IPS-NIHi11 (cell line): ENCODE measurements at regions not wholly inside any gene's neighbourhood (a gene's known extent, or its start where the extent isn't known, plus 50 kb on each side); places are given as distances from the start of the nearest gene placed in this dataset.

Experiments
- DNase-seq: peaks from one replicate; pipeline ENCODE4 v3.0.0; 2012; ENCODE audit warnings: mixed read lengths, low spot score

- DNase-seq: no peak
Observed at GRCh38 chr10:128711806-128712205, 585.6 kb upstream of the MKI67 start.

DNA sequence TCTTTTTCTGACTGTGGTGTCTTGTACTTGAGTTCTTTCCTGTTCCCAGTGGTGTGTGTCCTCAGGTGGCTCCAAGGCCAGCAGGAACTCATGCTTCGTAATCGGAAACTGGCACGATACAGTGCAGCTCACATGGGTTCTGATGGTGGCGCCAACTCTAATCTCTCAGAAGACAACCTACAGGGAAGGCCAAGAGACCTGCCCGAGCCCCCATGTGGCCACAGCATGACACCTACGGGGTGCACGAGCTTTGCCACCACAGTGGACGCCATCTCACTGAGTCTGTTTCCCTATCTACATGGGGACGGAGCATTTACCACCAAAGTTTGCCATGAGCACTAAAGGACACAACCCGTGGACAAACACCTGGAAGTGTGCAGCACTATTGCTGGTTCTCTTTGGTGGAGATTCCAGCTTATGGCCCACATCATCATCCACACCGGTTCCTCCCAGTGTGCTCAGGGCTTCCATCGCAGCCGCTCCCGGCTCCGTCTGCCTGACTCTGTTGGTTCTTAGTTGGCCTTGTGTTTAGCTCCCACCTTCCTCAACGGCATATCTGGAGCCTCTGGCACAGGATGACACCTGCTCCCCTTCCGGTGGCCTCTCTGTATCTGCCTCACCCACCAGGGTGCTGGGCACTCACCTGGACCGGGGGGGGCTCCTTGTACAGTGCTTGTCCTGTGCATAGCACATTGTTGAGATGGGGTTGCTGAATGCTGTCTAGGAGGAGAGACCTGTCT, 586.6 kb upstream of the MKI67 start:
- no peak for DNase-seq

DNA sequence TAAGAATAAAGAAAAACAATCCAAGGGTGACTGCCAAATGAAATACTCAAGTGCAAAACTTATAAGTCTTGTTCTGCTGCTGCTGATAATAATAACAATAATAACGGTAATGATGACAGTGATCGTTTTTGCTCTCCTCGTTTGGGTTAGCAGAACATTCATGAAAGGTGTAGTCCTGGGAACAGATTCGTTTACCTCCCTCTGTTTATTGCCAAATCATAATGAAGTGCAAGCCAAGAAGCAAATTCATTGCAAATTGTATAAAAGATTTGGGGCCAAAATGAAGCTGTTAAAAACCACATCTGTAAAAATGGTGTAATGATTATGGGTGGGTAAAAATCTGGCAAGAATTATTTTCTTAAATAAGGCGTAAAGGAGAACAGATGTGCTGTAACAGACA, 587.2 kb upstream of the MKI67 start:
- no peak for DNase-seq

GRCh38 chr10:128713874-128714570, 587.8 kb upstream of the MKI67 start:
- no peak for DNase-seq

GRCh38 chr10:128714644-128715415, 588.6 kb upstream of the MKI67 start:
- DNase-seq: no peak

GRCh38 chr10:128716181-128716580, 590.0 kb upstream of the MKI67 start:
- DNase-seq: no peak

DNA sequence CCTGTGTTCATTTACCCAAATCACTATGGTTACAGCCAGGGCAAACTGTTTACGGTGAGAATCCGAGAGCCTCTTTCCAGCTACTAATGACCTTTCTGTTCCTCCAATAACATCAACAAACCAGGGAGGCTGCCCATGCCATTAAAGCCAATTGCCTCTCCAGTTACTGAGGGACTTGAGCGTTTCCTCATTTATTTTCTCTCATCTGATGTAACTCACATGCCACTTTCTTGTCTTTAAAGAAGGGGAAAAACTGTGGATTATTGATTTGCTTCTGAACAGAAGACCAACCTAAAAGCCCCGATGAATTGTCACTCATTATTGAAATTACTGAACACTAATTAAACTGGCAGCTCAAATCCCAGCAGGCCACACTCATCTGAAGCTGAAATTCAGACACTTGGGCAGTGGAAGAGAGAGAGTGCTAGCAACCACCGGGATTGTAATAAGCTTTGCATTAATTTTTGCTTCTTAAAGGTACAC, 595.8 kb upstream of the MKI67 start:
- DNase-seq: no peak

DNA sequence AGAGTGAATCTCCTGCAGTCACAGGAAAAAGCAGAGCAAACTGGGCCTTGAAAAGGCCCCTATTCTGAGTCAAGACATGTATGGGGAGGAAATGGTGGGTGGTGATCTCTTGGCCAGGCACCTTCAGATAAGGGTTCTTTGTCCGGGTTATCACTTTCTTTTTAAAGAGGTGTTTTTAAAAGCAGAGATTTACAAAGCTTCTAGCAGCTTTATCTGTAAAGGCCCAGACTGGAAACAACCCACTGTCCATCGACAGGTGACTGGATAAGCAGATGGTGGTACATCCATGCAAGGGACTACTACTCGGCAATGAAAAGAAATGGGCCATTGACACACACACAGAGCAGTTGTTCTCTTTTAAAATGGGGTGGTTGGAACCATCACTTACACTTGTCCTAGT, 596.7 kb upstream of the MKI67 start:
- no peak for DNase-seq

GRCh38 chr10:128723631-128724205, 597.5 kb upstream of the MKI67 start:
- no peak for DNase-seq

GRCh38 chr10:128725531-128725930, 599.3 kb upstream of the MKI67 start:
- DNase-seq: no peak

DNA sequence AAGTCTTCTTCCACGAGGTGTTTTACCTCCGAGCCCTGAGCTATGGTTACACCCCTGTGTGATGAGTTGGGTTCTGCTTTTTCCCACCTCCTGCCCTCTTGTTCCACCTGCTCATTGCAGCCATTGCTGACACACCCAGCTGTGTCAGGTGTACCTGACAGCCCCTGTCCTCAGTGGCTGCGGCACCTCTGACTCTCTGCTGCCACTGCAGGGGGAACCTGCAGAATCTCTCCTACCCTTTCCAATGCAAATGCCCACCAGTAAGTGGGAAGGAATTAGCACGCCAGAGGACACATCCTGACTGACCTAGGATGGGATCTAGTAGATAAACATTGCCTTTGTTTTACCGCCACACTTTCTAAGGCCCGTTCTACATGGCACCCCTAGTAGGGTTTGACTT, 600.9 kb upstream of the MKI67 start:
- peak; percentile 40 for DNase-seq

DNA sequence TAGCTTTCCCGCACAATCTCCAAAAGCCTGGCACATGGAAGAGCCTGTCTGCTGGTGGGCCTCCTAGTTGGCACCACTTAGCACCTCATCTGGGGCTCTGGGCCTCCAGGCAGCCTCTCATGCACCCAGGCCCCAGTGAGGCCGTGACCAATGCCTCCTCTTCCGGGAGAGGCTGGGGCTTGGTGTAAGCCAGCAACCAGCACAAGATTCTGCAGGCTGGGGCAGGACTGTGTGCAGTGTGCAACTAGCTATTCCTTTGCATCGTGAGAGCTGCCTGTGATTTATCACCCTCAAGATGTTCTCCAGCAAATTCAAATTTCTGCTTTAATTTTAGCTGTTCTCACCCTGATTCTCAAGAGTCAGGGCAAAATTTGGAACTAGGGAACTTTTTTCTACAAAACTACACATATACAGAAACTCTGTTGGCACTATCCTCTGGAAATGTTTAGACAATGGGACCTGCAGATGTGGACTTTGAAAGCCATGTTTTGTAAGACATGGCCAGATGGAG, 603.7 kb upstream of the MKI67 start:
- DNase-seq: no peak

- DNase-seq: no peak
Observed at GRCh38 chr10:128730922-128731321, 604.7 kb upstream of the MKI67 start.

GRCh38 chr10:128734161-128734560, 607.9 kb upstream of the MKI67 start:
- no peak for DNase-seq

DNA sequence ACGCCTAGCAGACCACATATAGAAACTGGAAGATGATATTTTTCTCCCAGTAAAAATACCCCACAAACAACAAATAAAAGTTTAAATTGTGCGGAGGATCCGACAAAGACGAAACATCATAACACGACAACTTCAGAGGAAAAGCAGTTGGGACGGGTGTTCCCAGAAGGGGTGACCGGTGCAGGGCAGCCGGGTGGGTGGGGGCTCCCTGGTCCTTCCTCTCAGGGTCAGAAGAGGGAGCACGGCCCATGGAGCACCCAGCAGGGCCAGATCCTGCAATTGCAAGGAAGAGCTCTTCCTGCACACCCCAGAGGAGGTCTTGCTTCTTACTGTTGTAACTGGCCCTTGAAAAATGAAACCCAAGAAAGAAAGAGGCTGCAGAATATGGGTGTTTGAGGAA, 608.5 kb upstream of the MKI67 start:
- no peak for DNase-seq

DNA sequence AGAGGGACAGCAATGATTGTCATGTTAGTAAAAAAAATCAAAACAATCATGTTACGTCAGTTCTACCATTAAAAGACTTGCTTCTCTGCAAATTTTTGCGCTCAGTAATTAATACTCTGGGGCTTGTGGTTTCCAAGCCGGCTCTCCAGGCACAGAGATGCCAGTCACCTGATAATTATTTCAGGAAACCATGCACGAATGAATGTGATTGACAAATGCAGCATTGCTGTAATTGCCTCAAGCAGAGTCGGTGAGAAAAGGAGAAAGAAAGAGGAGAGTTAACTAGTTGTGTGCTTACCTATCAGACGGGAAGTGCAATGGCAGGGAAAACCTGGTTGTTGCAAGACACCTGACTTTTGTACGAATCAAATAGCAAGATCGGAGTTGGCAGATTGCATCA, 609.8 kb upstream of the MKI67 start:
- no peak for DNase-seq

DNA sequence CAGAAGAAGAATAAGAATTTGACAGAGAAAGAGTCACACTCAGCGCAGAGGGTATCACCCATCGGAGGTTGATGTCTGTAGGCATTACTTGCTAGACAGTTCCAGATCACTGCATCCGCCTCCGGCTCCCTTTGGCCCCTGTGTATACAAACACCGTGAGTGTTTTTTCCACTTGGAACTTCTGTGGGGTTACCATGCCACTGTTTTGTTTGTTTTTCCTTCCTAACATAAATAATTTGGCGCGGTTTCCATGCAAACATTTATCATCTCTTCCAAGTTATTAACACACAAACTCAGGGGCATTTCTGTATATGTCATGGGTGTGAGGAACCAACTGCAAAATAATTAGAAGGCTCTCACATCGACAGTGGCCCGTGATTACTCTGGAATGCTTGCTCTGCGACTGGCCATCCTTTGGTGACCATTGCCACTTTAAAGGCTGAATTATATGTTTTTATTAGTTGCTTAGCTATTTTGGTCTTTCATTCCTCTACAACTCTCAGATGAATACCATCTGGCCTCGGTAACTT, 612.2 kb upstream of the MKI67 start:
- no peak for DNase-seq

DNA sequence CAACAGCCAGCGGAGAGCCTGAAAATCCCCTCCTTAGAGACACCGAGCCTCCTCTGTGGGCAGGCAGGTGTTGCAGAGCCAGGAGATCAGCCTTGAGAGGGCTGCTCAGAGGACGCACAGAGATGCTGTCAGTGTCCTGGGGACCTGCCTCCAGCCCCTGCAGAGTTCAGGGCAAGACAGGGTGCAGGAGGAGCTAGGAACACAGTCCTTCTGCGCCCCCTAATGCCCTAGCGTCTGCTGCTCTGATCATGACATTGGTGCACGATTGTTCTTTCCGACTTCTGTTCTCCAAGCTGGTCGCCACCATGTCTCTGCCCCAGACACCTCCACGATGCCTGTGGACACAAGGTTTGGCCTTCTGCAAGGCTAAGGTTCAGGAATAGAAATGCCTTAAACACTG, 613.7 kb upstream of the MKI67 start:
- DNase-seq: peak; percentile 44

DNA sequence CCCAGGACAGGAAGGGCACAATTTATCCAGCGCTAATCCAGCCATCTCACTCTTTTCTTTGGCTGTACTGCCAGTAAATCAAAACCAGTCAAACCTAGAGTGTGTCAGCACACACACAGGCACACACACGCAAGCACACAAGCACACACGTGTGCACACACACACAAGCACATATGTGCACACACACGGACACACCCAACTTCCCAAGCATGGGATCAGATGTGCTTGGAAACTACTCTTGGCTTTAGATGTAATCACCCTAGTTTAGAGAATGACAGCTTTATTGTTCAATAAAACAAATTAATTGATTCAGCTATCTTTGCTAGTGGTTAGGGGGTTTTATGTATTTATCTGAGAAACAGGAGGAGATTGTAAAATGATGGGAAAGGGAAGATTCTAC, 615.0 kb upstream of the MKI67 start:
- no peak for DNase-seq

DNA sequence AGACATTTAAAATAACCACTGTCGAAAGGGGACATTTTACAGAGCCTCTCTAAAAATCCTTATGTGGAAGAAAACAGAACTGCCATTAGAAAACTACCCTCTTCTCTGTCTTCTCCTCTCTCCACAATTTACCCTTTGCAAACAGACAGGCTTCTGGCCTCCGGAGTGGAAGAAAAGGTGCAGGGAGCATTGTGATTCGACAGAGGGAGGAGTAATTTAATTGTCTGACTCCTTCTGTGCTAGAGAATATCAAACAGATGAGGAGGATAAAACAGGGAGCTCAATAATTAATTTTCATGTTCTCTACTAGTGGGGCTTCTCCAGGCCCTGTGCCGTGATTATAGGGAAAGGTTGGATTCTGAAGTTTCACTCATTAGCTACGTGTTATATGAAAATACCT, 615.5 kb upstream of the MKI67 start:
- DNase-seq: no peak

- DNase-seq: no peak
Observed at GRCh38 chr10:128744092-128744491, 617.9 kb upstream of the MKI67 start.

- DNase-seq: no peak
Observed at GRCh38 chr10:128744811-128745305, 618.6 kb upstream of the MKI67 start.
